OCI-M1 (cell line): ENCODE measurements at regions not wholly inside any gene's neighbourhood (a gene's known extent, or its start where the extent isn't known, plus 50 kb on each side); places are given as distances from the start of the nearest gene placed in this dataset.
"Not testable (repeated sequence)": the region's sequence is repeated elsewhere in the genome, so short reads cannot be mapped to it uniquely, and the experiment has no call there.

Experiments used
- DNase-seq: peaks from one replicate; lab custom pipeline; 2025; lab: John Stamatoyannopoulos, UW

GRCh38 chrX:130467936-130468335, 66.1 kb downstream of the RBMX2 start:
- DNase-seq, result no peak

DNA sequence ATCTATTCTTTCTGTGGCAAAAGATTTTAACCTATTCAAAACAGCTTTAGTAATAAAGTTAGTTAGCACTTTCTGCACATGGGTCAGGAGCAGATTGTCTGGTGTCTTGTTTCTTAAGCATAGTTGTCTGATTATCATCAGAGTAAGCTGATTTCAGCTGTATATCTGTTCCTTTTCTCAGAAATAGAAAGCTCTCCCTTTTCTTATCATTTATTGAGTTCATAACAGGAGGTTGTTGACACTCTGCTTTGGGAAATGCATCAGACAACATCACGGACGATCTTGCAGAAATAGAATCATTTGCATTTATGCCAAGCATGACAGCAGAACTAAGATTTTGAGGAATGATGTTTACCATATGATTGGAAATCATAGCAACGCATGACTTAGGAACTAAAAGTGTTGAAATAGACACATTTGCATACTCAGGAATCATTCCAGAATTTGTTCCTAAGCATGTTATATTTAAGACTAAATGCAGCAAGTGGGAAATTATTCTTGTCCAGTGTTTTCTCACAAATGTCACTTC, 66.7 kb downstream of the RBMX2 start:
- DNase-seq, result peak; percentile 75

DNA sequence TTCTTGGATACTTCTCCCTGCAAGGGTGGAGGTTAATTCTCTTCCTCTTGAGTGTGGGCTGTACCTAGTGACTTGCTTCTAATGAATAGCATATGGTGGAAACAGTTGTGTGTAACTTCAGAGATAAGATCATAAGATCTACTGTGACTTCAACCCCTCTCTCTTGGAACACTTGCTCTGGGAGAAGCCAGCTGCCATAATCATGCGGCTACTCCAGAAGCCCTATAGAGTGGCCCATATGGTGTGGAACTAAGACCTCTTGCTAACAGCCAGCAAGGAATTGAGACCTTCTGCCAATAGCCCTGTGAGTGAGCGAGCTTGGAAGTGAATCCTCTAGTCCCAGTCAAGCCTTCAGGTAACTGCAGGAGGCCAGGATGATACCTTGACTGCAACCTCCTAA, 81.1 kb downstream of the RBMX2 start:
- DNase-seq, result no peak

- no peak for DNase-seq
Measured at GRCh38 chrX:130485870-130486269, 84.1 kb downstream of the RBMX2 start.

DNA sequence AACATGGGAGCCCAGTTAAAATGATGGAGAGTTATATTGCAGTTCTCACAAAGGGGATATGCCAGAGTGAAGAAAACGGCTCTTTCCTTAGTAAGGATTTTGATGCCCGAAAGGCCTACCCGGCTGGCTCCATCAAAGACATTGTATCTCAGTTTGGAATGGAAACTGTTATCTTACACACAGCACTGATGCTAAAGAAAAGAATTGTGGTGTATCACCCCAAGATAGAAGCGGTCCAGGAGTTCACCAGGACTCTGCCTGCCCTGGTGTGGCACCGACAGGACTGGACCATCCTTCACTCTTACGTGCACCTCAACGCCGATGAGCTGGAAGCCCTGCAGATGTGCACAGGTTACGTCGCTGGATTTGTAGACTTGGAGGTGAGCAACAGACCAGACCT, 93.7 kb downstream of the RBMX2 start:
- DNase-seq, result not testable (repeated sequence)

DNA sequence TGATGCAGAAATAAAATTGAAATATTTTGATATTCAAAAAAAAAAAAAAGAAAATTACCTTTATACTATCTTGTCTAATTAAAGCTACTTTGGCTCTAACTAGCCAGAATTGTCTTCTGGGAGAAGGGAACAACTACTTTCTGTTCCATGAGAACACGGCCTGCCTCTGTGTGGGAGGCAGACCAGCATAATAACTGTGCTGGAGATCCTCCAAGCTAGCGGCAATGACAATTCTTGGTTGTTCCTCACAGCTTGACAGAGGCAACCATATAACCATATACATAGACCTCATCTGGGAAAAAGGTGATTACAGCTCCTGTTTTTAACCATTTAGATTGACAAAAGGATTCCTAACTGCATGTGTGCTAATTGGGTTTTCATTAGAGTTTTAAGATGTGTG, 95.7 kb downstream of the RBMX2 start:
- DNase-seq, result peak; percentile 27

DNA sequence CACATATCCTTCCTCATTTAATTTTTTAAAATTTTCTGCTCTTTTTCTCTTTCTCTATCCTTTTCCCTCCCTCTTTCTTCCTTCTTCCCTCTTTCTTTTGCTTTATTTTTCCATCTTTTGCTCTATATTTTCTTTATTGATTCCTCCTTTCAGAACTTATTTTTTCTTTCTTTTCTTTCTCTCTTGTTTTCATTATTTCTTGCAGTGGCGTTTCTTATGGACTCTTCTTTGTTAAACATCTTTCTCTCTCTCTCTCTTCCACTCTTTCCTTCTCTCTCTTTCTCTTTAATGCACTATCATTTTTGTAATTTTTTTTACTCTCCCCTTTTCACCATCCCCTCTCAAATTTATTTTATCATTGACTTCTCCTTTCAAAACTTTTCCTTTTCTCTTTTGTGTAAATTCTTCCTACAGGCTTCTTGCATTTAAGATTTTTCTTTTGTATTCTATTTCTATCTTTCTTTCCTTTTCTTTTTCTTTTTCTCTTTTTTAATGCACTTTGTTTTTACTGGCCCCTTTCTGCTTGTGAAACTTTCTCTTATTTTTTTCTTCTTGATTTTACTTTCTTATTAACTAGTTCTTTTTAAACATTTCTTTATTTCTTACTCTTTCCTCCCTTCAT, 97.0 kb downstream of the RBMX2 start:
- DNase-seq, result no peak

DNA sequence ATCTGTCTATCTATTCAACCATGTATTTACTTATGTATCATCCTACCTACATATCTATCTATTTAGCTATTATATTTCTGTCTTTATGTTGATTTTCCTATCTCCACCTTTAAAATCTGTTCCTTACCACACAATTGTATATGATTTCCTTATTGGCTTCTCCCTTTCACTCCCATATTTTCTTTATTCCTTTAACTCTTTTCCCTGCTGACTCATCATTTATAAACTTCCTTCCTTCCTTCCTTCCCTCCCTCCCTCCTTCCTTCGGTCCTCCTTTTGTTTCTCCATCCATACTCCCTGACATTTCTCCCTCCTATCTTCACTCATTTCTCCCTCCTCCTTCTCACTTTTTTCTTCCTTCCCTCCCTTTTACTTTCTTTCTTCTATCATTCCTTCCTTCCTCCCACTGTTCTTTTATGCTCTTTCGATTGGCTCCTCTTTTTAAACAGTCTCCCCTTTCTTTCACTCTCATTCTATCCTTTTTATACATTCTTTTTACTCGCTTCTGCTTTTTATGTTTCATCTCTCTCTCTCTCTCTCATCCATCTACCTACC, 100.3 kb downstream of the RBMX2 start:
- DNase-seq, result no peak

DNA sequence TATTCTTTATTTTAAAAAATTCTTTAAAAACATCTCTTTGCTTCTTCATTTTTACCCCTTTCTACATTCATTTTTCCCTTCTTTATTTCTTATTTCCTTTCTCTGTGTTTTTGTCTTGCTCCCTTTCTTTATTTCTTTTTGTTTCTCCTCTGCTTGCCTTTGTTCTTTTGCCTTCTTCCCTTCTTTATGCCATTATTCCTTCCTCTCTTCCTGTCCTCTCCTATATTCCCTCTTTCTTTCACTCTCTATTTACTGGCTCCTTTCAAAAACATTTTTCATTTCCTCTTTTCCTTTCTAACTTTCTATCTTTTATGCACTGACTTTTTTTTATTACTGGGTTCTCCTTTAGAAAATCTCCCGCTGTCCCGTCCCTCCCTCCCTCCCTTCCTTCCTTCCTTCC, 102.2 kb downstream of the RBMX2 start:
- no peak for DNase-seq

DNA sequence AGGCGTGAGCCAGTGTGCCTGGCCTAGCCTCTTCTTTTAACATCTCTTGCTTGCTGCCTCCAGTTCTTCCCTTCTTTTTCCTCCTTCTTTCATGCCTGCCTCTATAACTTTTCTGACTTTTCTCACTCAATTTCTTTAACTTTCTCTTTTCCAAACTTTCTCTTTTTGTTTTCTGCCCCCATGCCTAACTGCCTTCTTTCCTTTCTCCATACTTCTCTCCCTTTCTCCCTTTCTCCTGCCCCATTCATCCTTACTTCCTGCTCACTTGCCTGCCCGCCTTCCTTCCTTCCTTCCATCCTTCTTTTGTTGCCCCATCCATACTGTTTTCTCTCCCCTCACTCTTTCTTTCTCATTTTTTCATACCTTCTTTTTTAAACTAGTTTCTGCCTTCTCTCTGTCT, 105.2 kb downstream of the RBMX2 start:
- DNase-seq, result no peak

GRCh38 chrX:130512534-130512933, 110.7 kb downstream of the RBMX2 start:
- DNase-seq, result peak; percentile 2

GRCh38 chrX:130516123-130516522, 114.3 kb downstream of the RBMX2 start:
- DNase-seq, result no peak

- DNase-seq, result peak; percentile 75
Measured at GRCh38 chrX:130523460-130524394, 121.9 kb downstream of the RBMX2 start.

- no peak for DNase-seq
Measured at GRCh38 chrX:130524476-130525194, 122.8 kb downstream of the RBMX2 start.

DNA sequence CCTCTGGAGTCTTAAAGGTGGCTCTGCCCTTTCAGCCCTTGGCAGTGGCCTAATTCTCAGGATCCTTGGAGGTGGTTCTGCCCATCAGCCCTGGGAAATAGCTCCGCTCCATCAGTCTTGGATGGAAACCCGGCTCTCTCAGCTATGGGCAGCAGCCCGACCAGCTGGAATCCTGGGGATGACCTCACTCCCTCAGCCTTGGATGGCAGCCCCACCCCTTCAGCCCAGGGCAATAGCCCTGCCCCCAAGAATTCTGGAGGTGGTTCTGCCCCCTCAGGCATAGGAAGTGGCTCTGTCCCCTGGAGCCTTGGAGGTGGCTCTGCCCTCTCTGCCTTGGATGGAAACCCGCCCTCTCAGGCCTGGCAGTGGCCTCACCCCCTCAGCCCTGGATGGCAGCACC, 127.7 kb downstream of the RBMX2 start:
- DNase-seq, result no peak

DNA sequence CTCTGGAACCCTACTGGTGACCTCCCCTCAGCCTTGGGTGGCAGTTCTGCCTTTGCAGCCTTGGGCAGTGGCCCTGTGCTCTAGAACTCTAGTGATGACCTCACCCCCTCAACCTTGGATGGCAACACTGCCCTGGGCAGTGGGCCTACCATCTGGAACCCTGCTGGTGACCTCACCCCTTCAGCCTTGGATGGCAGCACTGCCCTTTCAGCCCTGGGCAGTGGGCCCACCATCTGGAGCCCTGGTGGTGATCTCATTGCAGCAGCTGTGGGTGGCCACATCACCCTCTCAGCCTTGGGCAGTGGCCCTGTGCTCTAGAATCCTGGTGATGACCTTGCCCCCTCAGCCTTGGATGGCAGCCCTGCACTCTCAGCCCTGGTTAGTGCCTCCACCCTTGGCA, 129.3 kb downstream of the RBMX2 start:
- no peak for DNase-seq

- peak; percentile 79 for DNase-seq
Measured at GRCh38 chrX:130539721-130540321, 138.0 kb downstream of the RBMX2 start.

GRCh38 chrX:130543603-130544325, 142.0 kb downstream of the RBMX2 start:
- no peak for DNase-seq

DNA sequence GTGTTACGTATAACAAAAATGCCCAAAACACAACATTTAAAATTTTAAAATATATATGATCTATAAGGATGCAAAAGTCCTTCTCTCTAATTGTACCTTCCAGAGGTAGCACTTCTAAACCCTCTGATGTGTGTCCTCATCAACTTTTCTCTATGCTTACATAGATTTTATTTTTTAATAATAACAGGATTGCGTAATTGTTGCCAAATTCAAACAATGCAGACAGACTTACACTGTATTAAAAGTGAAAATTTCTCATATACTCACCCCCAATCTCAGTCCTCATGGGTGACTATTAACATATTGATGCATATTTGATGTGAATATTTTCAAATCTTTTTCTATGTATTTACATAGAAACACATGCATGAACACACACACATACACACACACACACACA, 144.0 kb downstream of the RBMX2 start:
- DNase-seq, result no peak

GRCh38 chrX:130549382-130549781, 147.6 kb downstream of the RBMX2 start:
- DNase-seq, result not testable (repeated sequence)

DNA sequence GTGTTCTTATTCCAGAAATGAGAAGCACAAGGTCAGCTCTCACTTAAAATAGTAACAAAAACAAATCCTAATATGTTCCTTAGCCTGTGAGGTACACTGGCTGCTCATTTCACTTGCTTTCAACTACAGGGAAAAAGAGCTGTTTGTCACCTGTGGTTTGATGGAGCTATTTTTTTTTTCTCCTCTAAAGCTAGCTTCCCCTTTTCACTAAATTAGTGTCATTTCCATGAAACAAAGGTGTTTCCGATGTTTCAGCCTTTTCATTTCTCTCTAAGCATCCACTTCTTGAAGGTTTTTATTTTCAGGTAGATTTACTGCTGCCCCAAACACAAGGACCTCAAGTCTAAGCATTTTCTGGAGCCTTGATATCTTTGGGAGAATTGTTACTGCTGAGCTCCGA, 148.6 kb downstream of the RBMX2 start:
- peak; percentile 24 for DNase-seq
